Endothelial cell of umbilical vein (primary cell): ENCODE measurements at regions not wholly inside any gene's neighbourhood (a gene's known extent, or its start where the extent isn't known, plus 50 kb on each side); places are given as distances from the start of the nearest gene placed in this dataset.

Source experiments
- BruUV-seq: library from RNA; stranded (reverse); fragments of 400-500 nt; replicated peaks from 2 replicates; lab custom pipeline; 2021; lab: Mats Ljungman, UMichigan
- CTCF ChIA-PET: fragments of 300-600, 350-600 bp; sonication (Branson Sonifier 250); formaldehyde crosslinking; loops from one replicate; lab custom pipeline; 2021; ENCODE audit warnings: antibody characterized with exemption, inconsistent platforms; lab: Charles Lee
- POLR2A ChIA-PET: fragments of 300-600, 350-600 bp; sonication (Branson Sonifier 250); formaldehyde crosslinking; loops from one replicate; lab custom pipeline; 2021; ENCODE audit warnings: antibody characterized with exemption, inconsistent platforms; lab: Charles Lee
- DNase-seq: peaks from one replicate; pipeline ENCODE4 v3.0.0-alpha.2; 2011; ENCODE audit warnings: low read depth, low spot score
- FAIRE-seq: peaks from 2 replicates; lab custom pipeline; 2011; peaks lifted over from hg19 to GRCh38; lab: Jason Lieb, UNC
- H2AFZ ChIP-seq: 2 replicates; pipeline ENCODE4 v1.6.0; 2012; ENCODE audit warnings: low read depth, low read length, control low read depth, inconsistent platforms
- H3K27ac ChIP-seq: 2 replicates; pipeline ENCODE4 v1.5.1; 2011; ENCODE audit warnings: low read depth, mild to moderate bottlenecking, control low read depth, low read length, moderate library complexity; ENCODE audit not compliant: insufficient read depth
- H3K27me3 ChIP-seq, 2 experiments: 2 replicates each; pipeline versions ENCODE4 v1.6.0 to v1.6.1; 2011; ENCODE audit warnings: low read length in 2 of 2, mixed read lengths in 1 of 2; ENCODE audit not compliant: control insufficient read depth in 2 of 2, insufficient read depth in 2 of 2
- H3K36me3 ChIP-seq, 2 experiments: 2 replicates in 1 of 2; 3 replicates in 1 of 2; pipeline ENCODE4 v1.5.1; 2011; ENCODE audit warnings: low read length in 2 of 2, mild to moderate bottlenecking in 1 of 2, moderate library complexity in 1 of 2; ENCODE audit not compliant: control insufficient read depth in 2 of 2, insufficient read depth in 2 of 2; ENCODE audit errors: extremely low read depth in 1 of 2
- H3K4me1 ChIP-seq: 3 replicates; pipeline ENCODE4 v1.5.1; 2011; ENCODE audit warnings: mild to moderate bottlenecking, low read length; ENCODE audit not compliant: control insufficient read depth, insufficient read depth; ENCODE audit errors: extremely low read depth
- H3K4me2 ChIP-seq: 2 replicates; pipeline ENCODE4 v1.6.1; 2011; ENCODE audit warnings: low read length, control low read depth, mixed read lengths; ENCODE audit not compliant: insufficient read depth
- H3K4me3 ChIP-seq, 3 experiments: fragments of 200-600 bp in 1 of 3; sonication (generic), shearing (Covaris generic) in 1 of 3; replicated peaks in 1 of 3; 2 replicates each; pipeline ENCODE4 v1.5.1; 2011 to 2016; ENCODE audit warnings: control low read depth in 3 of 3, low read length in 3 of 3, mild to moderate bottlenecking in 2 of 3, inconsistent platforms in 1 of 3, low read depth in 1 of 3, moderate library complexity in 1 of 3; ENCODE audit not compliant: insufficient read depth in 1 of 3
- H3K79me2 ChIP-seq: 2 replicates; pipeline ENCODE4 v1.6.0; 2012; ENCODE audit warnings: low read length, inconsistent platforms; ENCODE audit not compliant: control insufficient read depth, insufficient read depth
- H3K9ac ChIP-seq: replicated peaks from 2 replicates; pipeline ENCODE3; 2011; ENCODE audit warnings: low read length, control low read depth; ENCODE audit not compliant: insufficient read depth; ENCODE audit errors: extremely low read depth
- H3K9me1 ChIP-seq: replicated peaks from 3 replicates; pipeline ENCODE4 v1.6.0; 2011; ENCODE audit warnings: mild to moderate bottlenecking, low read length; ENCODE audit not compliant: control insufficient read depth, insufficient read depth; ENCODE audit errors: extremely low read depth
- H3K9me3 ChIP-seq: replicated peaks from 2 replicates; pipeline ENCODE4 v1.5.1; 2012; ENCODE audit warnings: low read length, inconsistent platforms; ENCODE audit not compliant: control insufficient read depth, insufficient read depth
- H4K20me1 ChIP-seq: replicated peaks from 2 replicates; pipeline ENCODE3; 2011; ENCODE audit warnings: mild to moderate bottlenecking, low read length; ENCODE audit not compliant: control insufficient read depth, insufficient read depth; ENCODE audit errors: extremely low read depth
- EZH2 ChIP-seq: IDR thresholded peaks from 2 replicates; pipeline ENCODE4 v1.6.1; 2012; ENCODE audit warnings: borderline replicate concordance, low read depth, mild to moderate bottlenecking, moderate library complexity, low read length, inconsistent platforms; ENCODE audit not compliant: severe bottlenecking
- FOS ChIP-seq: IDR thresholded peaks from 2 replicates; pipeline ENCODE4 v1.6.1; 2011; ENCODE audit warnings: mild to moderate bottlenecking, low read length, moderate library complexity, borderline replicate concordance; ENCODE audit not compliant: insufficient read depth
- GATA2 ChIP-seq: IDR thresholded peaks from 2 replicates; pipeline ENCODE4 v1.7.0; 2011; ENCODE audit warnings: low read depth, mild to moderate bottlenecking, moderate library complexity, mixed read lengths, low read length; ENCODE audit not compliant: insufficient read length, insufficient read depth
- JUN ChIP-seq: IDR thresholded peaks from 2 replicates; pipeline ENCODE4 v1.6.1; 2011; ENCODE audit warnings: borderline replicate concordance, low read depth; ENCODE audit not compliant: insufficient read length, insufficient read depth
- MYC ChIP-seq: IDR thresholded peaks from one replicate; pipeline ENCODE4 v1.6.1; 2011; ENCODE audit warnings: mild to moderate bottlenecking, low read depth, low read length
- POLR2A ChIP-seq: IDR thresholded peaks from 2 replicates; pipeline ENCODE4 v1.6.1; 2012; ENCODE audit warnings: low read depth, mild to moderate bottlenecking, control low read depth, low read length
- POLR2AphosphoS5 ChIP-seq: IDR thresholded peaks from 2 replicates; pipeline ENCODE4 v1.6.1; 2012; ENCODE audit warnings: low read depth, mild to moderate bottlenecking, control low read depth, low read length, moderate library complexity; ENCODE audit not compliant: insufficient read depth
- dilution Hi-C: fragments of 300-500 bp; cut with MboI; formaldehyde crosslinking; loops from one replicate; pipeline ENCODE4 v1.15.0; 2019; ENCODE audit warnings: low sequenced_read_pairs; ENCODE audit not compliant: extremely low pct_ligation_motif_present
- intact Hi-C: fragments of 100-400 bp; cut with micrococcal nuclease; formaldehyde crosslinking; loops from one replicate; pipeline ENCODE4 v1.10.0; 2022
- TF ChIP-seq, protein P1 (sequence below), 2 donors: IDR thresholded peaks; 1 replicate in 1 of 2; 2 replicates in 1 of 2; pipeline ENCODE4 v1.5.1; 2011; ENCODE audit warnings: low read length in 2 of 2, mild to moderate bottlenecking in 2 of 2, moderate library complexity in 2 of 2, control low read depth in 1 of 2, inconsistent platforms in 1 of 2, low read depth in 1 of 2; ENCODE audit not compliant: insufficient read depth in 1 of 2; ENCODE audit errors: extremely low read depth in 1 of 2
- TF ChIP-seq, protein P2 (sequence below): IDR thresholded peaks from 2 replicates; pipeline ENCODE4 v1.6.1; 2011; ENCODE audit not compliant: insufficient read depth, insufficient read length

DNA sequence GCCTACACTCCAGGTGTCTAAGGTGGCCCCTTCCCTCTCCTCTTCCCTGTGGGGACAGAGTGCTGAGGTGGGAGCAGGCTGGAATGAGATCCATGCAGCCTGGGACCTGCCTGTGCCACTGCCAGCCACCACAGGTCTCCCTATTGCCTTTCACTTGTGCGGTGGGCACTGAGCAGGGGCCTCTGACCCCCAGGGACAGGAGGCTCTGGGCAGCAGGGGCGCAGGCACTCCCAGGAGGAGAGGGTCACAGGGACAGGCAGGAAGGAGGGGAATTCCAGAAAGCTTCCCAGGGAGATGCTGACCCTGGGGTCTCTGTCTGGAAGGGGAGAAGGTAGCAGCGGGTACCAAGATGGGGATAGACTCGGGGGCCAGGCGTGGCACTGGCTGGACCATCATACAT lies 228.5 kb upstream of the B3GAT1 start:
- no peak overlapping the region for H3K4me3 ChIP-seq
- dilution Hi-C loops (no loop called here), intact Hi-C loops (no loop called here)
- DNase-seq, result no peak
- CTCF ChIA-PET, result no interaction called here
- TF ChIP-seq EZH2 (no peak), JUN (no peak), FOS (no peak), GATA2 (no peak), POLR2A (no peak), POLR2AphosphoS5 (no peak), MYC (no peak)
- TF ChIP-seq, protein P1, sequence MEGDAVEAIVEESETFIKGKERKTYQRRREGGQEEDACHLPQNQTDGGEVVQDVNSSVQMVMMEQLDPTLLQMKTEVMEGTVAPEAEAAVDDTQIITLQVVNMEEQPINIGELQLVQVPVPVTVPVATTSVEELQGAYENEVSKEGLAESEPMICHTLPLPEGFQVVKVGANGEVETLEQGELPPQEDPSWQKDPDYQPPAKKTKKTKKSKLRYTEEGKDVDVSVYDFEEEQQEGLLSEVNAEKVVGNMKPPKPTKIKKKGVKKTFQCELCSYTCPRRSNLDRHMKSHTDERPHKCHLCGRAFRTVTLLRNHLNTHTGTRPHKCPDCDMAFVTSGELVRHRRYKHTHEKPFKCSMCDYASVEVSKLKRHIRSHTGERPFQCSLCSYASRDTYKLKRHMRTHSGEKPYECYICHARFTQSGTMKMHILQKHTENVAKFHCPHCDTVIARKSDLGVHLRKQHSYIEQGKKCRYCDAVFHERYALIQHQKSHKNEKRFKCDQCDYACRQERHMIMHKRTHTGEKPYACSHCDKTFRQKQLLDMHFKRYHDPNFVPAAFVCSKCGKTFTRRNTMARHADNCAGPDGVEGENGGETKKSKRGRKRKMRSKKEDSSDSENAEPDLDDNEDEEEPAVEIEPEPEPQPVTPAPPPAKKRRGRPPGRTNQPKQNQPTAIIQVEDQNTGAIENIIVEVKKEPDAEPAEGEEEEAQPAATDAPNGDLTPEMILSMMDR (IDR thresholded peaks at IDR 0.05; ENCODE audit: extremely low read depth in 1 of 2, insufficient read depth in 1 of 2, low read depth in 1 of 2, low read length in 2 of 2), result no peak
- TF ChIP-seq, protein P2, sequence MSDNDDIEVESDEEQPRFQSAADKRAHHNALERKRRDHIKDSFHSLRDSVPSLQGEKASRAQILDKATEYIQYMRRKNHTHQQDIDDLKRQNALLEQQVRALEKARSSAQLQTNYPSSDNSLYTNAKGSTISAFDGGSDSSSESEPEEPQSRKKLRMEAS, result no peak
- H3K27ac ChIP-seq, result no peak overlapping the region
- H2AFZ ChIP-seq, result no peak overlapping the region
- no peak for FAIRE-seq
- no peaks in the 10 kb centered on the region for H4K20me1 ChIP-seq
- no peaks in the 10 kb centered on the region for H3K9me1 ChIP-seq
- H3K4me1 ChIP-seq, result no peaks in the 10 kb centered on the region
- no TSS peak for BruUV-seq
- no peaks in the 10 kb centered on the region for H3K9me3 ChIP-seq
- no peaks in the 10 kb centered on the region for H3K79me2 ChIP-seq
- H3K4me2 ChIP-seq, result no peak overlapping the region
- H3K9ac ChIP-seq, result no peak overlapping the region
- H3K27me3 ChIP-seq, result no peaks in the 10 kb centered on the region
- POLR2A ChIA-PET, result no interaction called here
- no peaks in the 10 kb centered on the region for H3K36me3 ChIP-seq
